Loucy (cell line): ENCODE measurements at regions not wholly inside any gene's neighbourhood (a gene's known extent, or its start where the extent isn't known, plus 50 kb on each side); places are given as distances from the start of the nearest gene placed in this dataset.

Source experiments
- EZH2phosphoT487 ChIP-seq: fragments of 200-600 bp; IDR thresholded peaks from 2 replicates; pipeline ENCODE4 v1.6.1; 2018; ENCODE audit warnings: antibody characterized with exemption, mild to moderate bottlenecking, moderate library complexity, borderline replicate concordance
- TF ChIP-seq, protein P1 (sequence below): fragments of 200-600 bp; sonication (generic); conservative IDR thresholded peaks from 2 replicates; pipeline ENCODE4 v1.5.1; 2014; ENCODE audit warnings: mild to moderate bottlenecking, antibody characterized with exemption, low read length

DNA sequence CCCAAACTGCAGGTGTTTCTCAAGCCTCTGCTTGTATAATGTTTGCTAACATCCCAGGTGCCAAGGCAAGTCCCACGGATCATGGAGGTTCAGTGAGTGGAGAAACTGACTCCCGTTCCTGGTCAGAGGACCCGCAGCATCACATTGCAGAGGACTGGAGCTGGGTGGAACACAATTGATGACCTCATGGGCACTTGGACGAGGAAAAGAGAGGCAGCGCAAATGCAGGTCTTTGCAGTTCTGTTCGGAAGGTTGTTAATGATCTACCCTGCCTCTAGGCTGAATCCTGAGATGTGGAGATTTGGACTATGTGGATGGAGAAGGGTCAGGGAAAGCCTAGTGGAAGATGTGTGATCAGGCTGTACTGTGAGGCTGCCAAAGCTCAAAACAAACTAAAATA, 192.9 kb downstream of the DUSP10 start:
- TF ChIP-seq, protein P1, sequence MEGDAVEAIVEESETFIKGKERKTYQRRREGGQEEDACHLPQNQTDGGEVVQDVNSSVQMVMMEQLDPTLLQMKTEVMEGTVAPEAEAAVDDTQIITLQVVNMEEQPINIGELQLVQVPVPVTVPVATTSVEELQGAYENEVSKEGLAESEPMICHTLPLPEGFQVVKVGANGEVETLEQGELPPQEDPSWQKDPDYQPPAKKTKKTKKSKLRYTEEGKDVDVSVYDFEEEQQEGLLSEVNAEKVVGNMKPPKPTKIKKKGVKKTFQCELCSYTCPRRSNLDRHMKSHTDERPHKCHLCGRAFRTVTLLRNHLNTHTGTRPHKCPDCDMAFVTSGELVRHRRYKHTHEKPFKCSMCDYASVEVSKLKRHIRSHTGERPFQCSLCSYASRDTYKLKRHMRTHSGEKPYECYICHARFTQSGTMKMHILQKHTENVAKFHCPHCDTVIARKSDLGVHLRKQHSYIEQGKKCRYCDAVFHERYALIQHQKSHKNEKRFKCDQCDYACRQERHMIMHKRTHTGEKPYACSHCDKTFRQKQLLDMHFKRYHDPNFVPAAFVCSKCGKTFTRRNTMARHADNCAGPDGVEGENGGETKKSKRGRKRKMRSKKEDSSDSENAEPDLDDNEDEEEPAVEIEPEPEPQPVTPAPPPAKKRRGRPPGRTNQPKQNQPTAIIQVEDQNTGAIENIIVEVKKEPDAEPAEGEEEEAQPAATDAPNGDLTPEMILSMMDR, result no peak
- TF ChIP-seq EZH2phosphoT487, result no peak
